ENCODE measurements at regions not wholly inside any gene's neighbourhood (a gene's known extent, or its start where the extent isn't known, plus 50 kb on each side); places are given as distances from the start of the nearest gene placed in this dataset.
"Not testable (repeated sequence)": the region's sequence is repeated elsewhere in the genome, so short reads cannot be mapped to it uniquely, and the experiment has no call there.

GRCh38 chr4:117814277-117815246 is 219.7 kb upstream of the NDST3 start:
- DNase-seq = no peak

- no peak for DNase-seq
Observed at GRCh38 chr4:117817301-117817700, 217.0 kb upstream of the NDST3 start.

GRCh38 chr4:117821834-117822233 is 212.5 kb upstream of the NDST3 start:
- no peak for DNase-seq

- no peak for DNase-seq
Observed at GRCh38 chr4:117823388-117823787, 210.9 kb upstream of the NDST3 start.

GRCh38 chr4:117825600-117825999 is 208.7 kb upstream of the NDST3 start:
- no peak for DNase-seq

GRCh38 chr4:117831060-117831683 is 203.1 kb upstream of the NDST3 start:
- no peak for DNase-seq

- DNase-seq = no peak
Observed at GRCh38 chr4:117835566-117835965, 198.7 kb upstream of the NDST3 start.

- no peak for DNase-seq
Observed at GRCh38 chr4:117844594-117844993, 189.7 kb upstream of the NDST3 start.

GRCh38 chr4:117845270-117845669 is 189.0 kb upstream of the NDST3 start:
- DNase-seq = no peak

GRCh38 chr4:117847849-117848248 is 186.4 kb upstream of the NDST3 start:
- no peak for DNase-seq

- DNase-seq = no peak
Observed at GRCh38 chr4:117868201-117868600, 166.1 kb upstream of the NDST3 start.

GRCh38 chr4:117873779-117874178 is 160.5 kb upstream of the NDST3 start:
- no peak for DNase-seq

- peak; percentile 15 for DNase-seq
Observed at GRCh38 chr4:117874216-117874615, 160.1 kb upstream of the NDST3 start.

- DNase-seq = peak; percentile 7
Observed at GRCh38 chr4:117889978-117890377, 144.3 kb upstream of the NDST3 start.

GRCh38 chr4:117893207-117893606 is 141.1 kb upstream of the NDST3 start:
- DNase-seq = peak; percentile 76

- no peak for DNase-seq
Observed at GRCh38 chr4:117898496-117898895, 135.8 kb upstream of the NDST3 start.

GRCh38 chr4:117900832-117901231 is 133.5 kb upstream of the NDST3 start:
- no peak for DNase-seq

GRCh38 chr4:117907646-117908045 is 126.6 kb upstream of the NDST3 start:
- DNase-seq = no peak

GRCh38 chr4:117908306-117909207 is 125.7 kb upstream of the NDST3 start:
- DNase-seq = no peak

GRCh38 chr4:117916728-117917127 is 117.6 kb upstream of the NDST3 start:
- DNase-seq = no peak

GRCh38 chr4:117922311-117922710 is 112.0 kb upstream of the NDST3 start:
- DNase-seq = not testable (repeated sequence)

- not testable (repeated sequence) for DNase-seq
Observed at GRCh38 chr4:117927823-117928222, 106.5 kb upstream of the NDST3 start.

- DNase-seq = no peak
Observed at GRCh38 chr4:117941611-117942010, 92.7 kb upstream of the NDST3 start.

Data from tongue (tissue), 1 donor.